ENCODE measurements at regions not wholly inside any gene's neighbourhood (a gene's known extent, or its start where the extent isn't known, plus 50 kb on each side); places are given as distances from the start of the nearest gene placed in this dataset.

- TF ChIP-seq POLR2AphosphoS5 (IDR thresholded peaks at IDR 0.05; ENCODE audit: low read depth): no peak
- no peak for TF ChIP-seq CTCF (IDR thresholded peaks at IDR 0.05; ENCODE audit: insufficient read depth, low read length)
- no peak for TF ChIP-seq SPI1 (IDR thresholded peaks at IDR 0.05; ENCODE audit: borderline replicate concordance, low read depth)
Measured at GRCh38 chr2:207471261-207471660, 58.5 kb upstream of the CREB1 start.

Measured in HL-60 (cell line).